Endothelial cell of umbilical vein (primary cell): ENCODE measurements at regions not wholly inside any gene's neighbourhood (a gene's known extent, or its start where the extent isn't known, plus 50 kb on each side); places are given as distances from the start of the nearest gene placed in this dataset.

ENCODE experiments used
- BruUV-seq: library from RNA; stranded (reverse); fragments of 400-500 nt; replicated peaks from 2 replicates; lab custom pipeline; 2021; lab: Mats Ljungman, UMichigan
- CTCF ChIA-PET: fragments of 300-600, 350-600 bp; sonication (Branson Sonifier 250); formaldehyde crosslinking; loops from one replicate; lab custom pipeline; 2021; ENCODE audit warnings: antibody characterized with exemption, inconsistent platforms; lab: Charles Lee
- POLR2A ChIA-PET: fragments of 300-600, 350-600 bp; sonication (Branson Sonifier 250); formaldehyde crosslinking; loops from one replicate; lab custom pipeline; 2021; ENCODE audit warnings: antibody characterized with exemption, inconsistent platforms; lab: Charles Lee
- DNase-seq: peaks from one replicate; pipeline ENCODE4 v3.0.0-alpha.2; 2011; ENCODE audit warnings: low read depth, low spot score
- FAIRE-seq: peaks from 2 replicates; lab custom pipeline; 2011; peaks lifted over from hg19 to GRCh38; lab: Jason Lieb, UNC
- H2AFZ ChIP-seq: 2 replicates; pipeline ENCODE4 v1.6.0; 2012; ENCODE audit warnings: low read depth, low read length, control low read depth, inconsistent platforms
- H3K27ac ChIP-seq: 2 replicates; pipeline ENCODE4 v1.5.1; 2011; ENCODE audit warnings: low read depth, mild to moderate bottlenecking, control low read depth, low read length, moderate library complexity; ENCODE audit not compliant: insufficient read depth
- H3K27me3 ChIP-seq, 2 experiments: 2 replicates each; pipeline versions ENCODE4 v1.6.0 to v1.6.1; 2011; ENCODE audit warnings: low read length in 2 of 2, mixed read lengths in 1 of 2; ENCODE audit not compliant: control insufficient read depth in 2 of 2, insufficient read depth in 2 of 2
- H3K36me3 ChIP-seq, 2 experiments: 2 replicates in 1 of 2; 3 replicates in 1 of 2; pipeline ENCODE4 v1.5.1; 2011; ENCODE audit warnings: low read length in 2 of 2, mild to moderate bottlenecking in 1 of 2, moderate library complexity in 1 of 2; ENCODE audit not compliant: control insufficient read depth in 2 of 2, insufficient read depth in 2 of 2; ENCODE audit errors: extremely low read depth in 1 of 2
- H3K4me1 ChIP-seq: 3 replicates; pipeline ENCODE4 v1.5.1; 2011; ENCODE audit warnings: mild to moderate bottlenecking, low read length; ENCODE audit not compliant: control insufficient read depth, insufficient read depth; ENCODE audit errors: extremely low read depth
- H3K4me2 ChIP-seq: 2 replicates; pipeline ENCODE4 v1.6.1; 2011; ENCODE audit warnings: low read length, control low read depth, mixed read lengths; ENCODE audit not compliant: insufficient read depth
- H3K4me3 ChIP-seq, 3 experiments: fragments of 200-600 bp in 1 of 3; sonication (generic), shearing (Covaris generic) in 1 of 3; replicated peaks in 1 of 3; 2 replicates each; pipeline ENCODE4 v1.5.1; 2011 to 2016; ENCODE audit warnings: control low read depth in 3 of 3, low read length in 3 of 3, mild to moderate bottlenecking in 2 of 3, inconsistent platforms in 1 of 3, low read depth in 1 of 3, moderate library complexity in 1 of 3; ENCODE audit not compliant: insufficient read depth in 1 of 3
- H3K79me2 ChIP-seq: 2 replicates; pipeline ENCODE4 v1.6.0; 2012; ENCODE audit warnings: low read length, inconsistent platforms; ENCODE audit not compliant: control insufficient read depth, insufficient read depth
- H3K9ac ChIP-seq: replicated peaks from 2 replicates; pipeline ENCODE3; 2011; ENCODE audit warnings: low read length, control low read depth; ENCODE audit not compliant: insufficient read depth; ENCODE audit errors: extremely low read depth
- H3K9me1 ChIP-seq: replicated peaks from 3 replicates; pipeline ENCODE4 v1.6.0; 2011; ENCODE audit warnings: mild to moderate bottlenecking, low read length; ENCODE audit not compliant: control insufficient read depth, insufficient read depth; ENCODE audit errors: extremely low read depth
- H3K9me3 ChIP-seq: replicated peaks from 2 replicates; pipeline ENCODE4 v1.5.1; 2012; ENCODE audit warnings: low read length, inconsistent platforms; ENCODE audit not compliant: control insufficient read depth, insufficient read depth
- H4K20me1 ChIP-seq: replicated peaks from 2 replicates; pipeline ENCODE3; 2011; ENCODE audit warnings: mild to moderate bottlenecking, low read length; ENCODE audit not compliant: control insufficient read depth, insufficient read depth; ENCODE audit errors: extremely low read depth
- EZH2 ChIP-seq: IDR thresholded peaks from 2 replicates; pipeline ENCODE4 v1.6.1; 2012; ENCODE audit warnings: borderline replicate concordance, low read depth, mild to moderate bottlenecking, moderate library complexity, low read length, inconsistent platforms; ENCODE audit not compliant: severe bottlenecking
- FOS ChIP-seq: IDR thresholded peaks from 2 replicates; pipeline ENCODE4 v1.6.1; 2011; ENCODE audit warnings: mild to moderate bottlenecking, low read length, moderate library complexity, borderline replicate concordance; ENCODE audit not compliant: insufficient read depth
- GATA2 ChIP-seq: IDR thresholded peaks from 2 replicates; pipeline ENCODE4 v1.7.0; 2011; ENCODE audit warnings: low read depth, mild to moderate bottlenecking, moderate library complexity, mixed read lengths, low read length; ENCODE audit not compliant: insufficient read length, insufficient read depth
- JUN ChIP-seq: IDR thresholded peaks from 2 replicates; pipeline ENCODE4 v1.6.1; 2011; ENCODE audit warnings: borderline replicate concordance, low read depth; ENCODE audit not compliant: insufficient read length, insufficient read depth
- MYC ChIP-seq: IDR thresholded peaks from one replicate; pipeline ENCODE4 v1.6.1; 2011; ENCODE audit warnings: mild to moderate bottlenecking, low read depth, low read length
- POLR2A ChIP-seq: IDR thresholded peaks from 2 replicates; pipeline ENCODE4 v1.6.1; 2012; ENCODE audit warnings: low read depth, mild to moderate bottlenecking, control low read depth, low read length
- POLR2AphosphoS5 ChIP-seq: IDR thresholded peaks from 2 replicates; pipeline ENCODE4 v1.6.1; 2012; ENCODE audit warnings: low read depth, mild to moderate bottlenecking, control low read depth, low read length, moderate library complexity; ENCODE audit not compliant: insufficient read depth
- dilution Hi-C: fragments of 300-500 bp; cut with MboI; formaldehyde crosslinking; loops from one replicate; pipeline ENCODE4 v1.15.0; 2019; ENCODE audit warnings: low sequenced_read_pairs; ENCODE audit not compliant: extremely low pct_ligation_motif_present
- intact Hi-C: fragments of 100-400 bp; cut with micrococcal nuclease; formaldehyde crosslinking; loops from one replicate; pipeline ENCODE4 v1.10.0; 2022
- TF ChIP-seq, protein P1 (sequence below), 2 donors: IDR thresholded peaks; 1 replicate in 1 of 2; 2 replicates in 1 of 2; pipeline ENCODE4 v1.5.1; 2011; ENCODE audit warnings: low read length in 2 of 2, mild to moderate bottlenecking in 2 of 2, moderate library complexity in 2 of 2, control low read depth in 1 of 2, inconsistent platforms in 1 of 2, low read depth in 1 of 2; ENCODE audit not compliant: insufficient read depth in 1 of 2; ENCODE audit errors: extremely low read depth in 1 of 2
- TF ChIP-seq, protein P2 (sequence below): IDR thresholded peaks from 2 replicates; pipeline ENCODE4 v1.6.1; 2011; ENCODE audit not compliant: insufficient read depth, insufficient read length

DNA sequence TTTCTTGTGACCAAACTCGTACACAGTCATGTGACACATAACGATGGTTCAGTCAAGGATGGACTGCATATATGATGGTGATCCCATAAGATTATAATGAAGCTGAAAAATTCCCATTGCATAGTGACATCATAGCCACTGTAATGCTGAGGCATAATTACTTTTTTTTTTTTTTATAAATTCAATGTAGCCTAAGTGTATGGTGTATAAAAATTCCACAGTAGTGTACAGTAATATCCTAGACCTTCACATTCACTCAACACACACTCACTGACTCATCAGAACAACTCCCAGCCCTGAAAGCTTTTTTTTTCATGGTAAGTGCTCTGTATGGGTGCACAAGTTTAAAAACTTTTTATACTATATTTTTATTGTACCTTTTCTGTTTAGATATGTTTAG lies 105.0 kb downstream of the AREG start:
- H4K20me1 ChIP-seq: no peaks in the 10 kb centered on the region
- DNase-seq (no peak), FAIRE-seq (no peak)
- H3K9me3 ChIP-seq: no peaks in the 10 kb centered on the region
- H3K4me2 ChIP-seq: no peak overlapping the region
- H3K4me3 ChIP-seq: no peak overlapping the region
- intact Hi-C loops: no loop called here
- no TSS peak for BruUV-seq
- H3K27me3 ChIP-seq: no peaks in the 10 kb centered on the region
- dilution Hi-C loops: loop anchor here (25.0 kb wide), 1 partner anchor 163 kb away; no protein-coding TSS in a partner anchor
- H3K36me3 ChIP-seq: no peaks in the 10 kb centered on the region
- H3K4me1 ChIP-seq: peaks cover 30% of the 10 kb centered on the region
- H3K27ac ChIP-seq: no peak overlapping the region
- POLR2A ChIA-PET: no interaction called here
- no peaks in the 10 kb centered on the region for H3K79me2 ChIP-seq
- CTCF ChIA-PET: interaction anchor here (1.1 to 1.6 kb wide), 2 partner anchors 73 to 121 kb away, joined by 4 read pairs; no protein-coding TSS in a partner anchor
- H2AFZ ChIP-seq: no peak overlapping the region
- H3K9ac ChIP-seq: no peak overlapping the region
- TF ChIP-seq, protein P1, sequence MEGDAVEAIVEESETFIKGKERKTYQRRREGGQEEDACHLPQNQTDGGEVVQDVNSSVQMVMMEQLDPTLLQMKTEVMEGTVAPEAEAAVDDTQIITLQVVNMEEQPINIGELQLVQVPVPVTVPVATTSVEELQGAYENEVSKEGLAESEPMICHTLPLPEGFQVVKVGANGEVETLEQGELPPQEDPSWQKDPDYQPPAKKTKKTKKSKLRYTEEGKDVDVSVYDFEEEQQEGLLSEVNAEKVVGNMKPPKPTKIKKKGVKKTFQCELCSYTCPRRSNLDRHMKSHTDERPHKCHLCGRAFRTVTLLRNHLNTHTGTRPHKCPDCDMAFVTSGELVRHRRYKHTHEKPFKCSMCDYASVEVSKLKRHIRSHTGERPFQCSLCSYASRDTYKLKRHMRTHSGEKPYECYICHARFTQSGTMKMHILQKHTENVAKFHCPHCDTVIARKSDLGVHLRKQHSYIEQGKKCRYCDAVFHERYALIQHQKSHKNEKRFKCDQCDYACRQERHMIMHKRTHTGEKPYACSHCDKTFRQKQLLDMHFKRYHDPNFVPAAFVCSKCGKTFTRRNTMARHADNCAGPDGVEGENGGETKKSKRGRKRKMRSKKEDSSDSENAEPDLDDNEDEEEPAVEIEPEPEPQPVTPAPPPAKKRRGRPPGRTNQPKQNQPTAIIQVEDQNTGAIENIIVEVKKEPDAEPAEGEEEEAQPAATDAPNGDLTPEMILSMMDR (IDR thresholded peaks at IDR 0.05; ENCODE audit: extremely low read depth in 1 of 2, insufficient read depth in 1 of 2, low read depth in 1 of 2, low read length in 2 of 2): no peak
- TF ChIP-seq GATA2: no peak
- no peak for TF ChIP-seq EZH2
- TF ChIP-seq FOS: no peak
- TF ChIP-seq, protein P2, sequence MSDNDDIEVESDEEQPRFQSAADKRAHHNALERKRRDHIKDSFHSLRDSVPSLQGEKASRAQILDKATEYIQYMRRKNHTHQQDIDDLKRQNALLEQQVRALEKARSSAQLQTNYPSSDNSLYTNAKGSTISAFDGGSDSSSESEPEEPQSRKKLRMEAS: no peak
- no peak for TF ChIP-seq POLR2AphosphoS5
- TF ChIP-seq MYC: no peak
- TF ChIP-seq JUN: no peak
- TF ChIP-seq POLR2A: no peak
- H3K9me1 ChIP-seq: no peaks in the 10 kb centered on the region
